Stimulated activated CD4-positive, alpha-beta T cell treated with anti-CD3 and anti-CD28 coated beads, Interleukin-2, amount 100 ng/mL, for 48 hours (primary cell): ENCODE measurements at regions not wholly inside any gene's neighbourhood (a gene's known extent, or its start where the extent isn't known, plus 50 kb on each side); places are given as distances from the start of the nearest gene placed in this dataset.
"Not testable (repeated sequence)": the region's sequence is repeated elsewhere in the genome, so short reads cannot be mapped to it uniquely, and the experiment has no call there.

Source experiments
- DNase-seq, 2 donors: peaks; one replicate each; pipeline ENCODE4 v3.0.0-alpha.2; 2020

DNA sequence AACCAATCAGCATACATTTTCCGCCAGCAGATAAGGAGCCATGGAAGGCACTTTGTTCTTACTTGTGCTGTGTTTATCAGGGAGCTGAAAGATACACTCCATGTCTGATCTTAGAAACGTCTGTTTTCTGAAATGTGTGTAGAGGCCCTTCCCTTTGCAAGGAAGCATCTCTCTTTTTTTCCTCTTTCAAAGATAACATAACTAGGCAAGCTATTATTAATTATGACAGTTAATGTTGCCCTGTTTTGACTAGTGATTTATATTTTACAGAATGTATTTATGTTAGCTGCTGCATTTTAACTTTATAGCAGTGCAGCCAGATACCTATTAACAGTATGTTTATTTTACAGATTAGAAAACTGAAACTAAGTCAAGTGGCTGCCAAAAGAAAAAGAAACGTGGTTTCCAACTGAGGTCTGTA lies 683.2 kb upstream of the IGFBP3 start:
- no peak for DNase-seq

GRCh38 chr7:46603780-46604179 lies 682.7 kb upstream of the IGFBP3 start:
- no peak for DNase-seq

DNA sequence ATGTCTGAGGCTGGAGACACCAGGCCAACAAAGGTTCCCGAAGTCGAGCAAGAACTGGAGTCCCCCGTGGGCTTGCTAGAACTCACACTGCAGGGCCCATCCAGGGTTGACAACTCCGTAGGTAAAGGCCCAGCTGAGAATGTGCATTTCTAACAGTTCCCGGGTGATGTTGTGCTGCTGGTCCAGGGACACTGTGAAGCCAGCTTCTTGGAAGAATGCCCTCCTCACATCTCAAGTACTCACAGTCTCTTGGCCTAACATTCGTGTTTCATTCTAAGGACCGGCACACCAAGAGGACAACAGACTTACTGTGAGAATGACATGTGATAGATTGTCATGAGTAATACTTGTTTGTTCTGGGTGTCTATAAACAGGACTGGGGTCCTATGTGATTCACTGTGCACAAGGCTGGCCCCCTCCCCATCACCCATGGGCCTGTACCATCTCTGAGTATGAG lies 682.3 kb upstream of the IGFBP3 start:
- no peak for DNase-seq

GRCh38 chr7:46600340-46600739 lies 679.3 kb upstream of the IGFBP3 start:
- no peak for DNase-seq

GRCh38 chr7:46594831-46595230 lies 673.8 kb upstream of the IGFBP3 start:
- DNase-seq, result not testable (repeated sequence)

DNA sequence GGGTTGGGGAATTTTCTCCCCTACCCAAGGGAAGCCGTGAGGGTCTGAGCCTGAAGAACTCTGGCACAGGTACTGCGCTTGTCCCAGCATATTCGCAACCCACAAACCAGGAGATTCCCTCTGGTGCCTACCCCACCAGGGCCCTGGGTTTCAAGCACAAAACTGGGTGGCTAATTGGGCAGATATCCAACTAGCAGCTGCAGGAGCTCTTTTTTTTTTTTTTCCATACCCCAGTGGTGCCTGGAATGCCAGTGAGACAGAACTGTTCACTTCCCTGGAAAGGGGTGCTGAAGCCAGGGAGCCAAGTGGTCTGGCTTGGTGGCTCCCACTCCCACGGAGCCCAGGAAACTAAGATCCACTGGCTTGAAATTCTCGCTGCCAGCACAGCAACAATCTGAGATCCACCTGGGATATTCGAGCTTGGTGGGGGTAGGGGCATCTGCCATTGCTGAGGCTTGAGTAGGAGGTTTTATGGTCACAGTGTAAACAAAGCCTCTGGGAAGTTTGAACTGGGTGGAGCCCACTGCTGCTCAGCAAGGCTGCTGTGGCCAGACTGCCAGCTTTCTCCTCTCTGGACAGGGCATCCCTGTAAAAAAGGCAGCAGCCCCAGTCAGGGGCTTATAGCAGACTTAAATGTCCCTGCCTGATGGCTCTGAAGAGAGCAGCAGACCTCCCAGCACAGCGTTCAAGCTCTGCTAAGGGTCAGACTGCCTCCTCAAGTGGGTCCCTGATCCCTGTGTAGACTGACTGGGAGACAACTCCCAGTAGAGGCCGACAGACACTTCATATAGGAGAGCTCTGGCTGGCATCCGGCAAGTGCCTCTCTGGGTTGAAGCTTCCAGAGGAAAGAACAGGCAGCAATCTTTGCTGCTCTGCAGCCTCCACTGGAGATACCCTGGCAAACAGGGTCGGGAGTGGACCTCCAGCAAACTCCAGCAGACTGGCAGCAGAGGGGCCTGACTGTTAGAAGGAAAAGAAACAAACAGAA lies 670.1 kb upstream of the IGFBP3 start:
- DNase-seq, result not testable (repeated sequence)

DNA sequence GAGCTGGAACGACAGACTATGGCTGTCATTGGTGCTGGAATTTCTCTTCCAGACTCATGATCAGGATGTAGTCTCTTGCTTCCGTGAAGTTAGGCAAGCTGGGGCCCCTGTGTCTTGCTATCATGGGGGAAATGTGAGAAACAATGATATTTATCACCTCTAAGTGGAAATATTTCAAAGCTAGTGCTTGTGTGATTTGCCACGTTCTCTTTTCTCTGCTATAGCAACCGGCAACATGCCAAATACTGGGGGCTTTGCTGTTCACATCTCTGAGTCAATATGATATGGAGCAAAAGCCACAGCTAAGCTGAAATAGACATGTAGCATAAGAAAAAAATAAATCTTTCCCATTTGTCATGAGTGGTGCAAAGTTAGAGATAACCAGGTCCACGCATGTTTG lies 668.2 kb upstream of the IGFBP3 start:
- no peak for DNase-seq

DNA sequence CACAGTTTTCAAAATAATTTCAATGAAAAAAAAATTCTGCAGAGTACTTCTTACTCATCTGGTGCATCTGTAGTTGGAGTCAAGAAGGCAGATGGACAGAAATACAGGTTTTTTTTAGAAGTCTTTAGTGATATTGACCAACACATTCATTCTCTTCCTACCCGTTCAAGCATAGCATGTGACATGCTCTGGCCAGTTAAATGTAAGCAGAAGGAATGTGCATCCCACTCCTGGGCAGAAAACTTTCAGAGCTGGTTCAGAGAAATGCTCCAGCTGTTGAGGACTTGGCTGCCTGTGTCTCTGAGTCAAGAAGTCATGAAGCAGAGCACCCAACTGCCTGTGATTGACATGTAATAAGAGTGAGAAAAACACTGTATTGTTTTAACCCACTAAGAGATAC lies 665.3 kb upstream of the IGFBP3 start:
- no peak for DNase-seq

- DNase-seq, result no peak
These were observed 662.6 kb upstream of the IGFBP3 start for GRCh38 chr7:46583656-46584055.

DNA sequence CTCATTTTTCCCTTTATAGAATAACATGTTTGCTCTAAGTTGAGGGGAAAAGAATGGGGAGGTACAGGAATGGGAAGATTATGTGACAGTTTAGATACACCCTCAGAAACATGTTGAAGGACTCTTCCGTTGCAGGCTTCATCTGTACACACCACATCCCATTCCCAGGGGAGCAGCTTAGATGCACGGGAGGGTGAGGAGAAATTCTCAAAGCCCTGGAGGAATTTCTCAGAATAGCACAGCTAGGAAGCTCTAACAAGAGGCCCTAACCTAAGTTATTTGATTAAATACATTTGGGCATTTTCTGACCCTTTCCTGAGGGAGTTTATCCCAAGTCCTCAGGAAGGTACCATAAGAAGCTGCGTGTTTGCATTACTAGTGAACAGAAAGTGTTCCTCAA lies 660.2 kb upstream of the IGFBP3 start:
- no peak for DNase-seq

- DNase-seq, result no peak
These were observed 659.7 kb upstream of the IGFBP3 start for GRCh38 chr7:46580766-46581165.

GRCh38 chr7:46577394-46577793 lies 656.3 kb upstream of the IGFBP3 start:
- DNase-seq, result no peak

GRCh38 chr7:46576950-46577349 lies 655.9 kb upstream of the IGFBP3 start:
- DNase-seq, result no peak

DNA sequence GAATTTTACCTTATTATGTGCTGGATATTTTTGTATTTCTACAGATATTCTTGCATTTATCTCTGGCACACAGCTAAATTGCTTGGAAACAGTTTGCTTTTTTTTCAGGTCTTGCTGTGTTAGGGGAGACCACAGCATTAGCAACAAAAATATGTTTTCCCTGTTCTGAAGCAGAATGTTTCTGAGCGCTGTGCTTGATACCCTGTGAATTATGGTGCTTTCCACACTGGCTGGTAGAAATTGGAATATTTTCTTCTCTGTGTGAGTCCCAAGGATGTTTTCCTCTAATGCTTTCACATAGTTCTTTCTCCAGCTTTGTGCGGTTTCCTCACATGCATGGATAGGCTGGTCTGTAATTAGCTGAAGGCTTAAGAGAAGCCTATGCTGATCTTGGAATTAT lies 651.6 kb upstream of the IGFBP3 start:
- no peak for DNase-seq

GRCh38 chr7:46571996-46572395 lies 650.9 kb upstream of the IGFBP3 start:
- DNase-seq, result no peak

GRCh38 chr7:46569133-46569465 lies 648.0 kb upstream of the IGFBP3 start:
- no peak for DNase-seq

- no peak for DNase-seq
These were observed 647.5 kb upstream of the IGFBP3 start for GRCh38 chr7:46568420-46569132.

- DNase-seq, result no peak
These were observed 646.8 kb upstream of the IGFBP3 start for GRCh38 chr7:46567858-46568257.

GRCh38 chr7:46566097-46566774 lies 645.2 kb upstream of the IGFBP3 start:
- DNase-seq, result no peak

DNA sequence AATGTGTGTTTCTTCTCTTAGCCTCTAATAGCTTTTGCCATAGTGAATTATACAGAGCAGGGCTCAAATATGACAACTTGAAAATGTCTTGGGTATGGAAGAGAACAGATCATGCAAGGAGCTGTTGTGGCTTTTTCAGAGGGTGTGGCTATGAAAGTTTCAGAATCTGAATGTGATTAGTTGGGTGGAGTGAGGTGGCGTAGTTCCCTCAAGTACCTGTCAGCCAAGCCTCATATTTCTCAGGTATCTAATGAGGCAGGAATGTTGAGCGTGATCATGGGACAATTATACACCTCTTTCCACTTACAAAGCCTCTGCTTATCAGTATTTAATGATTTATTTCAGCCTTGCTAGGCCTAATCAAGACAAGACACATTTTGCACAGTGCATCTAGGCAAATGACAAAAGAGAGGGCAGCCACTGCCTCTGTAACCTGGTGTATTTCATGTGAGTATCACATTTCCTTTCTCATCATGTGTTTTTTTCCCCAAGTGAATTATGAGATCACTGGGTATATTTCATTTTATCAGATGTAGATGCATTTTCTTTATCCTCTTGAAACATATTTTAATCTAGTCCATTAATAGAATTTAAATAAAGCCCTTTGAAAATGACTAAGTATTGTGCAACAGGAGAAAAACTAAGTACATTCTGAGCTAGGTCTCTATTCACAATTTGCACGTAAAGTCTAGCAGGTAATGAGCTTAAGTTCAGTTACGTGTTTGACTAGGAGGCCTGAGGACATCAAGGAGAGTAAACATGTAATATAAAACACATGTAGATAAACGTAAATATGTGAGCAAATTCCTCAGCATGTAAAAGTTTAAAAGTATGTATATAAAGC lies 644.4 kb upstream of the IGFBP3 start:
- DNase-seq, result no peak

GRCh38 chr7:46559194-46559832 lies 638.2 kb upstream of the IGFBP3 start:
- DNase-seq, result no peak
